GM13977 (cell line): ENCODE measurements at regions not wholly inside any gene's neighbourhood (a gene's known extent, or its start where the extent isn't known, plus 50 kb on each side); places are given as distances from the start of the nearest gene placed in this dataset.
"Not testable (repeated sequence)": the region's sequence is repeated elsewhere in the genome, so short reads cannot be mapped to it uniquely, and the experiment has no call there.

Experiments used
- DNase-seq: peaks from one replicate; pipeline ENCODE4 v3.0.0; 2012; ENCODE audit warnings: low spot score
- in situ Hi-C: fragments of 300-500 bp; cut with MboI; formaldehyde crosslinking; loops from one replicate; pipeline ENCODE4 v1.12.0; 2022; ENCODE audit warnings: low sequenced_read_pairs, low pct_unique_long_range_greater_than_20kb, mixed read lengths, inconsistent platforms; ENCODE audit not compliant: unreplicated experiment
- TF ChIP-seq, protein P1 (sequence below): IDR thresholded peaks from 2 replicates; pipeline ENCODE4 v1.5.1; 2012; ENCODE audit warnings: mild to moderate bottlenecking, control low read depth; ENCODE audit not compliant: insufficient read depth; ENCODE audit errors: extremely low read depth, missing control alignments

DNA sequence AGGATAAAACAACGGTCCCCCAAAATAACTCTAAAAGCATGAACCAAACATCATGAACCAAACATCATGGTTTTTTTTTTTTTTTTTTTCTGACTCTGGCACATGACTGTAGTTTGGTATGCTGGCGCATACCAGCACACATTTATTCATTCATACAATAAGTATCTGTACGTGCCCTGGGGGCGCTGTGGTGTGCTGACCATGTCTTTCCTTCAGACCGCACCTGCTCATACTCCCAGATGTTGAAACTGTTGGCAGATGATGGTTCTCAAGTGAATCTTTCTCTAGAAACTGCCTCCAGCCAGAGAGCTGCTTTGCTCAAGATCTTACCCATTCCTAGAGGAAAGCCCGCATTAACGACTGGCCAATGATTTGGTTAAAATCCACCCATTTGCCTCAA, 114.7 kb upstream of the ANKRD30A start:
- TF ChIP-seq, protein P1, sequence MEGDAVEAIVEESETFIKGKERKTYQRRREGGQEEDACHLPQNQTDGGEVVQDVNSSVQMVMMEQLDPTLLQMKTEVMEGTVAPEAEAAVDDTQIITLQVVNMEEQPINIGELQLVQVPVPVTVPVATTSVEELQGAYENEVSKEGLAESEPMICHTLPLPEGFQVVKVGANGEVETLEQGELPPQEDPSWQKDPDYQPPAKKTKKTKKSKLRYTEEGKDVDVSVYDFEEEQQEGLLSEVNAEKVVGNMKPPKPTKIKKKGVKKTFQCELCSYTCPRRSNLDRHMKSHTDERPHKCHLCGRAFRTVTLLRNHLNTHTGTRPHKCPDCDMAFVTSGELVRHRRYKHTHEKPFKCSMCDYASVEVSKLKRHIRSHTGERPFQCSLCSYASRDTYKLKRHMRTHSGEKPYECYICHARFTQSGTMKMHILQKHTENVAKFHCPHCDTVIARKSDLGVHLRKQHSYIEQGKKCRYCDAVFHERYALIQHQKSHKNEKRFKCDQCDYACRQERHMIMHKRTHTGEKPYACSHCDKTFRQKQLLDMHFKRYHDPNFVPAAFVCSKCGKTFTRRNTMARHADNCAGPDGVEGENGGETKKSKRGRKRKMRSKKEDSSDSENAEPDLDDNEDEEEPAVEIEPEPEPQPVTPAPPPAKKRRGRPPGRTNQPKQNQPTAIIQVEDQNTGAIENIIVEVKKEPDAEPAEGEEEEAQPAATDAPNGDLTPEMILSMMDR: no peak
- DNase-seq: no peak
- in situ Hi-C loops: no loop called here

DNA sequence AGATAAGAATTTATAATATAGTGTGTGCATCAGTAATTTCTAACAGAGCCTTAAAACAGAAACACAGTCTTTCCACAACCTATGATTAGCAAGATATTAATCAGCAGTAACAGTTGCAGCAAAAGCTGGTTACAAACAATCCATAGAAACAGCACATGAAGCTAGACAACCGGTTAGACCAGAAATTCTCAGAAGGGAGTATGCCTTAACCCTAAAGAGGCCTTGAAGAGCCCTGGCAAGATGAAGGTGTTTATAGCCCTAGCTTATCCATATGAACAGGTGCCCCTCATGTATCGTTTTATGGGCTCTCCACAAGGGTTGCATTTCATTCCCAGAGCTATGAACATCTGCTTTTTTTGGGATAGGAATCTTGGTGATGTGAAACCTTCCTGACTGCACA, 117.1 kb upstream of the ANKRD30A start:
- DNase-seq, in situ Hi-C loops: not testable (repeated sequence)

DNA sequence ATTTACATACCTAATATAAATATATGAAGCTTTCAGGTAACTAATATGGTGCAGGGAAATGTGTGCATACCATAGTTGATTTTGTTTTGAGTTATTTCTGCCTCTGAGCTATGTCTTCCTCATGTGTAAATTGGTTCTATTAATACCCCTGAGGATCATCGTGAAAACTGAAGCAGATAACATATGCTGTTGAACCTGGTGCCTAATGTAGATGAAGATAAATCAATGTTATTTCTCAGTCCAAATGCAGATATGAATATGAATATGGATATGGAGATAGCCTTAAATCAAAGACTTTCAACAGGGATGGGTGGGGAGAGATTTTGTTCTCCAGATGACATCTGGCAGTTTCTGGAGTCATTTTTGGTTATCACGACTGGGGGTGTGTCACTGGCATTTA, 122.3 kb upstream of the ANKRD30A start:
- TF ChIP-seq, protein P1: no peak
- DNase-seq: no peak
- in situ Hi-C loops: no loop called here

DNA sequence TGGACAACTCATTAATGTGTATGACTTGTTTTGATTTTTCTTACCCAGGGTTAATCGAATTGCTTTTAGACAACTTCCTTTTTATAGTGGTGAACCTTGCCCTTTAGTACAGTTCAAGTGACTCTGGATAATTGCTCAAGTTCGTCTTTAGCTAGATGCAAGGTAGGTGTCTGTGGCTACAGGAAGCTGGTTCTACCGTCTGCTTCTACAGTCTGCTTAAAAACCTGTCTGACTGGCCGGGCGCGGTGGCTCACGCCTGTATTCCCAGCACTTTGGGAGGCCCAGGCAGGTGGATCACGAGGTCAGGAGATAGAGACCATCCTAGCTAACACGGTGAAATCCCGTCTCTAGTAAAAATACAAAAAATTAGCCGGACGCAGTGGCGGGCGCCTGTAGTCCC, 129.6 kb upstream of the ANKRD30A start:
- in situ Hi-C loops, DNase-seq: not testable (repeated sequence)

DNA sequence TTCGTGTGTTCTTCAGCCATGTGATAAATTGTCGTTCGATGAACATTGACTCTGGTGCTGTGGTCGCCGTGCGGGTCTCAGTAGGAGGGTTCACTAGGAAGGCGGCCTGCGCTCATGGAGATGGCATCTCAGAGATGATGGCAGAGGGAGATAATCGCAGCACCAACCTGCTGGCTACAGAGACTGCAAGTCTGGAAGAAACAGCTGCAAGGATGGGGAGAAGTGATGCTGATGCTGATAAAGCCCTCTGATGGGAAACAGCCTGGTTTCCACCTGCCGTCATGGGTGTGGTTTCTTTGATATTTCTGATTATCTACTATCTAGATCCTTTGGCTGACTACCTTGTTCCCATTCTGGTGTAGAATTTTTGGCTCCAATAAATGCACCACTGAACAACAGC, 130.5 kb upstream of the ANKRD30A start:
- TF ChIP-seq, protein P1: no peak
- DNase-seq: no peak
- in situ Hi-C loops: no loop called here

- TF ChIP-seq, protein P1: no peak
- in situ Hi-C loops: no loop called here
- DNase-seq: no peak
These were observed 136.2 kb upstream of the ANKRD30A start for GRCh38 chr10:36989233-36989632.

DNA sequence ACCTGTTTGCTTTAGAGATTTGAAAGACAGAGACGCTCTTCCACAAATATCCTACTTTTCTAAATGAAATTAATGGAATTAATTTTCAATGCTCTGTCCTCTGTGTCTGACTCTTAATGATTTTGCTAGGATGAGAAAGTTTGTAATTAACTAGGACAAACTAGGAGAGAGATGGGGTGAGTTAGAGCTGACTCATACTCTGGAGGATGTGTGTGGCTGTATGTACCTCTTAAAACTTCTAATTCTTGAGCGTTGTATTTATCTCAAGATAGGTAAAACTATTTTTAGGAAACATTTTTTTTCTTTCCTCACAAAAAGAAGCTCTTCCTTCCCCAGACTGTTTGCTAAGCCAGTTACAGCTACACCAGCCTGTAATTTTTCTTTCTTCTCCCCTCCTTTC, 178.8 kb upstream of the ANKRD30A start:
- TF ChIP-seq, protein P1: no peak
- in situ Hi-C loops: no loop called here
- DNase-seq: no peak

DNA sequence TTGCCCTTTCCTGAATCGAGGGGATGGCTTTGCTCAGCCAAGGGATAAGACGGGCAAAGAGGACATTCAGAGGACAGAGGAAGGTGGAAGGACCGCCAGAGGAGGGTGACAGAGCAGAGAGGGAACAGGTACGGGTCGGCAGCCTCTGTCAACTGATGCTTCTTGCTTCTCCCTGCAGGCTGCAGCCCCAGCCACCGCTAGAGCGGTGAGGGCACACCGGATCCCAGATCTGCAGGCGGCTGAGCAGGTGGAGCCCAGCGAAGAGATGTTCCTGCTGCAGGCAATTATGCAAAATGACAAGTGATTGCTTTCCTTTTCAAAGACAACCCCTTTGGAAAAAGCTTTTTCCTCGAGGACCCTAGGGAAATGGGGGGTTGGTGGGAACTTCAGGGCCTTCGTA, 181.9 kb upstream of the ANKRD30A start:
- TF ChIP-seq, protein P1: no peak
- no peak for DNase-seq
- in situ Hi-C loops: no loop called here
